ENCODE measurements at regions not wholly inside any gene's neighbourhood (a gene's known extent, or its start where the extent isn't known, plus 50 kb on each side); places are given as distances from the start of the nearest gene placed in this dataset.

DNA sequence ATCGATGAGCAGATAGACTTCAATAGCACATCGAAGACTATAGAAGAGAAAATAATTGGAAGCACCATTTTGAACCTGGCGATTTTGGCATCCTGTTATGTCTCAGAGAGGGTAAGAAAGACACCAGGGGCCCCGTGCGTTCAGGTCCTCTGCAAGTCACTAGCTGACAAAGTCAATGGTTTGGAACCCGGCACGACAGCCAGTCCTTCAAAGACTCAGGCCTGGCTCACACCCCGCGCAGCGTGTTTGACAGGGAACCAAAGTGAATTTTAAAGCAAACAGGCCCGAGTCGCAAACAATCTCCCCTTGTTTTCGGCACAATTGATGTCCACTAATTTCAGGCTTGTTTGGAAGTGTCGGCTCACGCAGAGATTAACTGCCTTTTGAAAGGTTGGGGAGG is 716.6 kb downstream of the BRD1 start:
- Histone ChIP-seq H2AFZ (ENCODE audit: low read length) (no peak overlapping the region), H3K9me3 (replicated peaks in 1 of 2; ENCODE audit: control insufficient read depth in 2 of 2, insufficient read depth in 1 of 2, low read depth in 1 of 2, low read length in 2 of 2) (peaks cover 0 to 1% of the 10 kb centered on the region in 2 donors), H3K23ac (ENCODE audit: low read depth, low read length, poor library complexity) (no peak overlapping the region), H3K4me2 (ENCODE audit: insufficient read depth, low read length, poor library complexity, severe bottlenecking) (no peak overlapping the region), H2BK120ac (ENCODE audit: low read depth, low read length) (no peak overlapping the region), H3K36me3 (replicated peaks in 1 of 2; ENCODE audit: control insufficient read depth in 2 of 2, insufficient read depth in 2 of 2, low read length in 2 of 2) (no peaks in the 10 kb centered on the region), H3K27ac (replicated peaks; ENCODE audit: low read length) (no peak overlapping the region), H3K14ac (ENCODE audit: low read length) (no peak overlapping the region), H3K4ac (ENCODE audit: low read length) (no peak overlapping the region), H3K9ac (ENCODE audit: low read depth, low read length, poor library complexity) (no peak overlapping the region), H3K4me3 (ENCODE audit: low read length in 2 of 2) (no peak overlapping the region), H4K8ac (ENCODE audit: low read depth, low read length) (no peak overlapping the region), H3K79me1 (ENCODE audit: low read depth, low read length) (no peaks in the 10 kb centered on the region), H2AK5ac (ENCODE audit: low read depth, low read length) (no peak overlapping the region), H3K27me3 (ENCODE audit: control insufficient read depth in 3 of 3, insufficient read depth in 3 of 3, low read depth in 1 of 3, low read length in 3 of 3) (peaks cover 0 to 2% (median 0%) of the 10 kb centered on the region in 3 experiments), H2BK12ac (ENCODE audit: low read length) (no peak overlapping the region), H4K91ac (ENCODE audit: low read depth, low read length, poor library complexity) (no peak overlapping the region), H2BK15ac (ENCODE audit: low read length) (no peak overlapping the region), H3K4me1 (ENCODE audit: control insufficient read depth in 2 of 2, insufficient read depth in 1 of 2, low read depth in 1 of 2, low read length in 2 of 2) (no peaks in the 10 kb centered on the region), H3K18ac (ENCODE audit: low read length) (no peak overlapping the region), H2BK5ac (ENCODE audit: low read length) (no peak overlapping the region)
- 100% methylated on average over 1 of the region's 15 CpGs; no CpG with 5 or more reads in 1 of the 2 donors for WGBS, 2 donors (ENCODE audit: extremely low coverage in 2 of 2, insufficient read length in 2 of 2, insufficient replicate concordance in 1 of 2)
- DNase-seq (ENCODE audit: low spot score), result no peak

DNA sequence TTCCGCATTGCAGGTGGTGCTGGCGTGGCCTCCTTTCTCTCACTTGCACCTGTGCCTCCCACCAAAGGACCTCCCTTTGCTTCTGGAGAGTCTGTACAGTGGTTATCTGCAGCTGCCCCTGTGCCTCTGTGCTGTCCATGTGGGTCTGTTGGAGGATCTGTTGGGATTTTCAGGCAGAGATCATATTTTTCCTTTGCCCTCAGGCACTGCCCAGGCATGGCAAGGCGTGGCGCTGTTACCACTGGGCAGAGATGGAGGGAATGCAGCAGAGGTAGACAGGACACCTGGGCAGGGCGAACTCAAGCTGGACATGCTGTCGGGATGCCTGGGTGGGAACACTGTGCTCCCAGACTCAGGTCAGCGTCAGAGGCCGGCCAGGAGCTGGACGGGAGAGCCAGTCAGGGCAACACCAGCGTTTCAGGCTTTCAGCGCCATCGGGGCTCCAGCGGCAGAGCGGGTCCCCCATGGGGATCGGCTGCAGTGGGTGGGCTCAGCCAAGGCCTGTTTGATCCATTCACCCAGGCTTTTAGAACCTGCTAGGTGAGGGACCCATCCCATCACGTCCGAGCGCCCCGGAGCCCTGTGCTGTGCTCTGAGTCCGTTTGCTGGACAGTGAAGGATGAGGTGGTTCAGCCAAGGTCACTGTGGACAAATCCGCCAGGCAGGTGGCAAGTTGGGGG is 718.9 kb downstream of the BRD1 start:
- peak overlapping the region; percentile 14 for H3K9ac ChIP-seq (ENCODE audit: low read depth, low read length, poor library complexity)
- no peak overlapping the region for H3K4me2 ChIP-seq (ENCODE audit: insufficient read depth, low read length, poor library complexity, severe bottlenecking)
- H3K14ac ChIP-seq (ENCODE audit: low read length), result peak overlapping the region; percentile 75
- H3K4ac ChIP-seq (ENCODE audit: low read length), result peak overlapping the region; percentile 6
- no peak for DNase-seq (ENCODE audit: low spot score)
- peaks cover 0 to 2% of the 10 kb centered on the region in 2 donors for H3K4me1 ChIP-seq (ENCODE audit: control insufficient read depth in 2 of 2, insufficient read depth in 1 of 2, low read depth in 1 of 2, low read length in 2 of 2)
- no peak overlapping the region for H2AFZ ChIP-seq (ENCODE audit: low read length)
- H2BK5ac ChIP-seq (ENCODE audit: low read length), result no peak overlapping the region
- H4K91ac ChIP-seq (ENCODE audit: low read depth, low read length, poor library complexity), result no peak overlapping the region
- H3K18ac ChIP-seq (ENCODE audit: low read length), result peak overlapping the region; percentile 60
- peaks cover 0 to 6% (median 2%) of the 10 kb centered on the region in 3 experiments for H3K27me3 ChIP-seq (ENCODE audit: control insufficient read depth in 3 of 3, insufficient read depth in 3 of 3, low read depth in 1 of 3, low read length in 3 of 3)
- no peak overlapping the region for H4K8ac ChIP-seq (ENCODE audit: low read depth, low read length)
- H2BK12ac ChIP-seq (ENCODE audit: low read length), result no peak overlapping the region
- no peaks in the 10 kb centered on the region for H3K36me3 ChIP-seq (replicated peaks in 1 of 2; ENCODE audit: control insufficient read depth in 2 of 2, insufficient read depth in 2 of 2, low read length in 2 of 2)
- no peak overlapping the region for H3K27ac ChIP-seq (replicated peaks; ENCODE audit: low read length)
- H3K79me1 ChIP-seq (ENCODE audit: low read depth, low read length), result peaks cover 2% of the 10 kb centered on the region
- H2BK15ac ChIP-seq (ENCODE audit: low read length), result peak overlapping the region; percentile 77
- peak overlapping the region; percentile 59 for H3K23ac ChIP-seq (ENCODE audit: low read depth, low read length, poor library complexity)
- no CpG with 5 or more reads among the region's 21 CpGs for whole genome bisulfite sequencing, 2 donors (ENCODE audit: extremely low coverage in 2 of 2, insufficient read length in 2 of 2, insufficient replicate concordance in 1 of 2)
- H2AK5ac ChIP-seq (ENCODE audit: low read depth, low read length), result peak overlapping the region; percentile 94
- no peak overlapping the region for H3K4me3 ChIP-seq (ENCODE audit: low read length in 2 of 2)
- H2BK120ac ChIP-seq (ENCODE audit: low read depth, low read length), result peak overlapping the region; percentile 48
- H3K9me3 ChIP-seq (replicated peaks in 1 of 2; ENCODE audit: control insufficient read depth in 2 of 2, insufficient read depth in 1 of 2, low read depth in 1 of 2, low read length in 2 of 2), result peaks cover 0 to 4% of the 10 kb centered on the region in 2 donors

DNA sequence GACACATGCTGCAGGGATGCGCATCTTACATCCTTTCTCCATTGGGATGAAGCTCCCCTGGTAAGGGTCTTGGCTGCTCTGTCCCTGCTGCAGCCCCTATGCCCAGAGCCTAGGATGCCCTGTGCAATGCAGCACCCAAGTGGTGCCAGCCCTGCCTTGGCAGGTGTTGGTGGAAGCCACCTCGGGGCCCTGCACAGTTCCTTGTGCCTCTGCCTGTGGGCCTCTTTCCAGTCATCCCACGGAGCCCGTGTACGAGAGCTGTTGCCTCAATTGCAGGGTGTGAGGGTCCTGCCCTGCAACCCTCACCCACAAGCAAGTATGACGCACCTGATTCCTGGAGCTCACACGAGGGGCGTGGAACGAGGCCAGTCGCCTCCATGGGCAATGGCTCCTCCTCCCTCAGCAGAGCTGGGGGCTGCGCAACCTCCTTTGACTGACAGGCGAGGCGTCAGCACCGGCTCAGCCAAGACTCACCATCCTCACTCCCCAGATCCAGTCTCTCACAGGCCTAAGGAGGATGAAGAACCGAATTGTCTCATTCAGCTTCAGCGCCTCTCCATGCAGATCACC is 719.6 kb downstream of the BRD1 start:
- Histone ChIP-seq H3K4ac (ENCODE audit: low read length) (no peak overlapping the region), H3K4me1 (ENCODE audit: control insufficient read depth in 2 of 2, insufficient read depth in 1 of 2, low read depth in 1 of 2, low read length in 2 of 2) (peaks cover 3 to 4% of the 10 kb centered on the region in 2 donors), H4K91ac (ENCODE audit: low read depth, low read length, poor library complexity) (no peak overlapping the region), H2BK12ac (ENCODE audit: low read length) (no peak overlapping the region), H3K18ac (ENCODE audit: low read length) (peak overlapping the region; percentile 60), H3K4me3 (ENCODE audit: low read length in 2 of 2) (no peak overlapping the region), H3K9ac (ENCODE audit: low read depth, low read length, poor library complexity) (no peak overlapping the region), H3K27me3 (ENCODE audit: control insufficient read depth in 3 of 3, insufficient read depth in 3 of 3, low read depth in 1 of 3, low read length in 3 of 3) (peaks cover 0 to 6% (median 2%) of the 10 kb centered on the region in 3 experiments), H3K79me1 (ENCODE audit: low read depth, low read length) (peaks cover 2% of the 10 kb centered on the region), H3K36me3 (replicated peaks in 1 of 2; ENCODE audit: control insufficient read depth in 2 of 2, insufficient read depth in 2 of 2, low read length in 2 of 2) (no peaks in the 10 kb centered on the region), H3K4me2 (ENCODE audit: insufficient read depth, low read length, poor library complexity, severe bottlenecking) (no peak overlapping the region), H2AFZ (ENCODE audit: low read length) (no peak overlapping the region), H2BK120ac (ENCODE audit: low read depth, low read length) (no peak overlapping the region), H4K8ac (ENCODE audit: low read depth, low read length) (no peak overlapping the region), H2BK15ac (ENCODE audit: low read length) (no peak overlapping the region), H2BK5ac (ENCODE audit: low read length) (no peak overlapping the region), H3K23ac (ENCODE audit: low read depth, low read length, poor library complexity) (no peak overlapping the region), H3K14ac (ENCODE audit: low read length) (peak overlapping the region; percentile 75), H3K27ac (replicated peaks; ENCODE audit: low read length) (no peak overlapping the region), H2AK5ac (ENCODE audit: low read depth, low read length) (peak overlapping the region; percentile 94), H3K9me3 (replicated peaks in 1 of 2; ENCODE audit: control insufficient read depth in 2 of 2, insufficient read depth in 1 of 2, low read depth in 1 of 2, low read length in 2 of 2) (peaks cover 0 to 3% of the 10 kb centered on the region in 2 donors)
- DNase-seq (ENCODE audit: low spot score), result no peak
- WGBS, 2 donors (ENCODE audit: extremely low coverage in 2 of 2, insufficient read length in 2 of 2, insufficient replicate concordance in 1 of 2), result no CpG with 5 or more reads among the region's 16 CpGs

DNA sequence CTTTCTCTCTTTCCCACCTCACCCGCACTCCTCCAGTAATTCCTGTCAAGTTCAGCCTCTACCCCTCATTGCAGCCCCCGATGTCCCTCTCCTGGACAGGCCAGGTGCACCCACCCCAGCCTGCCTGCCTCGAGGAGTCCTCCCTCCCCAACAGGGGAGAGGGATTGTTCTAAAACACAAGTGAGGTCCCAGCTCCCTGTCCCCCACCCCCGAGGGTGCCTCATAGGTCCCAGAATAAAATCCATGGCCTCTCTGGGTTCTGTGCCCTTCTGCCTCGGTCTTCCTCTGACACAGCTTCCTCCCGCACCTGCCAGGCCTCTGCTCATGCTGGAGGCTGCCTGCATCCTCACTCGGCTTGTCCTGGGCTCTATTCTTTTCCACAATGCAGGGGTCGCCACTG is 720.1 kb downstream of the BRD1 start:
- Histone ChIP-seq H3K14ac (ENCODE audit: low read length) (no peak overlapping the region), H3K23ac (ENCODE audit: low read depth, low read length, poor library complexity) (no peak overlapping the region), H3K36me3 (replicated peaks in 1 of 2; ENCODE audit: control insufficient read depth in 2 of 2, insufficient read depth in 2 of 2, low read length in 2 of 2) (no peaks in the 10 kb centered on the region), H2BK15ac (ENCODE audit: low read length) (peak overlapping the region; percentile 84), H3K79me1 (ENCODE audit: low read depth, low read length) (peaks cover 2% of the 10 kb centered on the region), H3K4me1 (ENCODE audit: control insufficient read depth in 2 of 2, insufficient read depth in 1 of 2, low read depth in 1 of 2, low read length in 2 of 2) (peaks cover 3 to 4% of the 10 kb centered on the region in 2 donors), H2BK5ac (ENCODE audit: low read length) (no peak overlapping the region), H4K91ac (ENCODE audit: low read depth, low read length, poor library complexity) (no peak overlapping the region), H3K27me3 (ENCODE audit: control insufficient read depth in 3 of 3, insufficient read depth in 3 of 3, low read depth in 1 of 3, low read length in 3 of 3) (peaks cover 0 to 6% (median 2%) of the 10 kb centered on the region in 3 experiments), H3K27ac (replicated peaks; ENCODE audit: low read length) (no peak overlapping the region), H3K4me2 (ENCODE audit: insufficient read depth, low read length, poor library complexity, severe bottlenecking) (no peak overlapping the region), H3K9me3 (replicated peaks in 1 of 2; ENCODE audit: control insufficient read depth in 2 of 2, insufficient read depth in 1 of 2, low read depth in 1 of 2, low read length in 2 of 2) (peaks cover 0 to 3% of the 10 kb centered on the region in 2 donors), H3K18ac (ENCODE audit: low read length) (peak overlapping the region; percentile 24), H4K8ac (ENCODE audit: low read depth, low read length) (no peak overlapping the region), H3K9ac (ENCODE audit: low read depth, low read length, poor library complexity) (no peak overlapping the region), H2BK120ac (ENCODE audit: low read depth, low read length) (no peak overlapping the region), H2AK5ac (ENCODE audit: low read depth, low read length) (peak overlapping the region; percentile 94), H2BK12ac (ENCODE audit: low read length) (no peak overlapping the region), H3K4ac (ENCODE audit: low read length) (no peak overlapping the region), H2AFZ (ENCODE audit: low read length) (no peak overlapping the region), H3K4me3 (ENCODE audit: low read length in 2 of 2) (no peak overlapping the region)
- DNase-seq (ENCODE audit: low spot score), result no peak
- WGBS, 2 donors (ENCODE audit: extremely low coverage in 2 of 2, insufficient read length in 2 of 2, insufficient replicate concordance in 1 of 2), result no CpG with 5 or more reads among the region's 8 CpGs
